OCI-LY3 (cell line): ENCODE measurements at regions not wholly inside any gene's neighbourhood (a gene's known extent, or its start where the extent isn't known, plus 50 kb on each side); places are given as distances from the start of the nearest gene placed in this dataset.

ENCODE experiments used
- CTCF ChIP-seq: fragments of 200-600, 300-600 bp; sonication (generic); IDR thresholded peaks from 2 replicates; pipeline ENCODE4 v1.5.1; 2014; ENCODE audit warnings: antibody characterized with exemption, low read length, low read depth
- EZH2phosphoT487 ChIP-seq: fragments of 200-600 bp; shearing (Covaris generic); IDR thresholded peaks from 2 replicates; pipeline ENCODE4 v1.6.1; 2018; ENCODE audit warnings: antibody characterized with exemption, mixed run types, low read depth

- TF ChIP-seq CTCF: no peak
- TF ChIP-seq EZH2phosphoT487: no peak
Measured at GRCh38 chr5:158261674-158262367, 402.9 kb upstream of the CLINT1 start.
